ENCODE measurements at regions not wholly inside any gene's neighbourhood (a gene's known extent, or its start where the extent isn't known, plus 50 kb on each side); places are given as distances from the start of the nearest gene placed in this dataset.

DNA sequence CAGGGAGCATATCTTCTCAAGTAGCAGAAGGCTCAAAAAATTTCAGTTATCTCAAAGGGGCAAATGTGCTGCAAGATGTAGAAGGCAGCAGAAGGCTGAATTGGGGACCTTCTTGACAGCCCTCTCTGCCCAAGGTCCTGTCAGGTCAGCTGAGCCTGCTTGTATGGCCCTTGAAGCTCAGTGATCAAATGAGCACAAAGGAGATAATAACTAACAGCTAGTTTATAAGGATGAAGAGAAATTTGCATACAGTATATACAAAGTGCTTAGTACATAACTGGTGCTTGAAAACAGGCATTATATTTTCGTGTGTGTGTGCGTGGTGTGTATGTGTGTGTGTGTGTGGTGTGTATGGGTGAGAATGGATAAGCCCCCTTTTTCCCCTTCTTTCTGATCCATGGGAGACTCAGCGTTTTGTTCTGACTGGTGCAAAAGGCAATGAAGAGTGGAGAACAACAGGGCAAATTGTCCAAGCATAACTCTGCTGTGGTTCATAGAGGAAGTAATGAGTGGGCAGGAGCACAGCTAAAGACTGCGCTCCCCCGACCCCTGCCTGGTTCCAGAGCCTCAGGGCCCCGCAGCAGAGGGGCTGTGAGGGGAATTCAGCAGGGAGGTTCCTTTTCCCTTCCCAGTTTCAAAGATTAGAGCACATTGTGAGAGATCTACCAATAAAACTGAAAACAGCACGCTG, 356.8 kb upstream of the NR2F2 start:
- no peak for DNase-seq
- Mint-ChIP-seq H3K27me3 (ENCODE audit: unreplicated experiment) (no peaks in the 10 kb centered on the region), H3K9me3 (ENCODE audit: low read depth, unreplicated experiment) (no peaks in the 10 kb centered on the region), H3K4me1 (ENCODE audit: low read depth, unreplicated experiment) (no peaks in the 10 kb centered on the region), H3K4me3 (ENCODE audit: low read depth, unreplicated experiment) (no peak overlapping the region), H3K36me3 (ENCODE audit: insufficient read depth, unreplicated experiment) (no peaks in the 10 kb centered on the region), H3K27ac (ENCODE audit: unreplicated experiment) (no peak overlapping the region)
- no TSS peak for BruUV-seq (replicated peaks)
- CTCF ChIA-PET: no interaction called here
- TF ChIP-seq, protein P1, sequence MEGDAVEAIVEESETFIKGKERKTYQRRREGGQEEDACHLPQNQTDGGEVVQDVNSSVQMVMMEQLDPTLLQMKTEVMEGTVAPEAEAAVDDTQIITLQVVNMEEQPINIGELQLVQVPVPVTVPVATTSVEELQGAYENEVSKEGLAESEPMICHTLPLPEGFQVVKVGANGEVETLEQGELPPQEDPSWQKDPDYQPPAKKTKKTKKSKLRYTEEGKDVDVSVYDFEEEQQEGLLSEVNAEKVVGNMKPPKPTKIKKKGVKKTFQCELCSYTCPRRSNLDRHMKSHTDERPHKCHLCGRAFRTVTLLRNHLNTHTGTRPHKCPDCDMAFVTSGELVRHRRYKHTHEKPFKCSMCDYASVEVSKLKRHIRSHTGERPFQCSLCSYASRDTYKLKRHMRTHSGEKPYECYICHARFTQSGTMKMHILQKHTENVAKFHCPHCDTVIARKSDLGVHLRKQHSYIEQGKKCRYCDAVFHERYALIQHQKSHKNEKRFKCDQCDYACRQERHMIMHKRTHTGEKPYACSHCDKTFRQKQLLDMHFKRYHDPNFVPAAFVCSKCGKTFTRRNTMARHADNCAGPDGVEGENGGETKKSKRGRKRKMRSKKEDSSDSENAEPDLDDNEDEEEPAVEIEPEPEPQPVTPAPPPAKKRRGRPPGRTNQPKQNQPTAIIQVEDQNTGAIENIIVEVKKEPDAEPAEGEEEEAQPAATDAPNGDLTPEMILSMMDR (IDR thresholded peaks at IDR 0.05; ENCODE audit: unreplicated experiment): no peak
- intact Hi-C loops (cut with micrococcal nuclease; ENCODE audit: unreplicated experiment): no loop called here

DNA sequence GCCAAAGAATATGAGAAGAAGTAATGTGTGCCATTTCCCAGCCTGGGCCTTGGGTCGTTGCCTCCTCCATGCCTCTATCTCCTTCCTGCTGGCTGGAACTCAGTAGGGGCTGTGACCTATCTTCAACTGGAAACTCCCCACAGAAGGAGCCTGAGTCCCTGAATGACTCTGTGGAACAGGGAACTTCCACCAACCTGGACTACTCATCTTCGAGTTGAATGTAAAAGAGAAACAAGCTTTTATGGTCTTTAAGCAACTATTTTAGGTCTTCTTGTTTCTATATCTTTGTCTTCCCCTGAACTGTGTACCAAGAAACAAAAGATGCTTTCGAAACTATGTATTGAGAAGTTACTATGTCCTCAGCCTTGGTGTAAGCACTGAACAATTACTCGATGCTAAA, 355.3 kb upstream of the NR2F2 start:
- Mint-ChIP-seq H3K9me3 (ENCODE audit: low read depth, unreplicated experiment) (no peaks in the 10 kb centered on the region), H3K27me3 (ENCODE audit: unreplicated experiment) (no peaks in the 10 kb centered on the region), H3K36me3 (ENCODE audit: insufficient read depth, unreplicated experiment) (no peaks in the 10 kb centered on the region), H3K4me3 (ENCODE audit: low read depth, unreplicated experiment) (no peak overlapping the region), H3K4me1 (ENCODE audit: low read depth, unreplicated experiment) (no peaks in the 10 kb centered on the region), H3K27ac (ENCODE audit: unreplicated experiment) (no peak overlapping the region)
- DNase-seq: no peak
- intact Hi-C loops (cut with micrococcal nuclease; ENCODE audit: unreplicated experiment): no loop called here
- CTCF ChIA-PET: no interaction called here
- TF ChIP-seq, protein P1 (IDR thresholded peaks at IDR 0.05; ENCODE audit: unreplicated experiment): no peak
- BruUV-seq (replicated peaks): no TSS peak

DNA sequence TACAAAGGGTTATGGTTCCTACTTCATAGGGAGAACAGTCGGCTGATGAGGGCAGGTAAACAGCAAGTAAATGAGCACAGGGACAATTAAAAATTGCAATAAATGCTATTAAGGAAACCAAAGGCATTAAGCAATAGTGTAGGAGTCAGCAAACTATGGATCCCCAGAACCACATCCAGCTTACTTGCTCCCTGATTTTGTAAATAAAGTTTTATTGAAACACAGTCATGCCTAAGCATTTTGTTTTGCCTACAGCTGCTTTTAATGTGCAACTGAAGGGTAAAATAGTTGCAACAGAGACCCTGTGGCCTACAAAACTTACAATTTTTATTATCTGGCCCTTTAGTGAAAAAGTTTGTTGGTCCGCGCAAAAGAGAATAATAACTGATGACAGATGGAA, 351.2 kb upstream of the NR2F2 start:
- no peak for DNase-seq
- CTCF ChIA-PET: no interaction called here
- intact Hi-C loops (cut with micrococcal nuclease; ENCODE audit: unreplicated experiment): no loop called here
- Mint-ChIP-seq H3K4me3 (ENCODE audit: low read depth, unreplicated experiment) (no peak overlapping the region), H3K4me1 (ENCODE audit: low read depth, unreplicated experiment) (no peaks in the 10 kb centered on the region), H3K27me3 (ENCODE audit: unreplicated experiment) (no peaks in the 10 kb centered on the region), H3K9me3 (ENCODE audit: low read depth, unreplicated experiment) (peaks cover 3% of the 10 kb centered on the region), H3K27ac (ENCODE audit: unreplicated experiment) (no peak overlapping the region), H3K36me3 (ENCODE audit: insufficient read depth, unreplicated experiment) (no peaks in the 10 kb centered on the region)
- TF ChIP-seq, protein P1 (IDR thresholded peaks at IDR 0.05; ENCODE audit: unreplicated experiment): no peak
- BruUV-seq (replicated peaks): no TSS peak

DNA sequence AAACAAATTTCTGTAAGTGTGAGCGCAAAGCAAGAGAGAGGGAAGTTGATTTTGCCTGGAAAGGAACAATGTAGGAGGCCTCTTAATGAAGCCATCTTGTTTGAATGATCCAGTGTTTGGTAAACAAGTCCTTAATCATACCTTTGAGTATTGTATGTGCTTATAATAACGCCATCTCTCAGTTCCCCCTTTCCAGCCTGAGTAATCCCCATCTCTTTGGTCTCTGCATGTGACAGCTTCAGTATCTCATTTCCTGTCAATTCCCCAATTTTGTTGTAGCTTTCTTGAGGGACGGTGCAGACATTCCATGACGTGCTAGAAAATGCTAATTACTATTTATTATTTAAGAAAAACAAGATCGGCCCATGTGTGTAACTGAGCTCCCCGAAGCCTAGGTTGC, 349.3 kb upstream of the NR2F2 start:
- TF ChIP-seq, protein P1 (IDR thresholded peaks at IDR 0.05; ENCODE audit: unreplicated experiment): no peak
- no peak for DNase-seq
- H3K27me3 Mint-ChIP-seq (ENCODE audit: unreplicated experiment): no peaks in the 10 kb centered on the region
- CTCF ChIA-PET: no interaction called here
- no peak overlapping the region for H3K27ac Mint-ChIP-seq (ENCODE audit: unreplicated experiment)
- peaks cover 3% of the 10 kb centered on the region for H3K9me3 Mint-ChIP-seq (ENCODE audit: low read depth, unreplicated experiment)
- H3K4me3 Mint-ChIP-seq (ENCODE audit: low read depth, unreplicated experiment): no peak overlapping the region
- no peaks in the 10 kb centered on the region for H3K4me1 Mint-ChIP-seq (ENCODE audit: low read depth, unreplicated experiment)
- no TSS peak for BruUV-seq (replicated peaks)
- intact Hi-C loops (cut with micrococcal nuclease; ENCODE audit: unreplicated experiment): no loop called here
- H3K36me3 Mint-ChIP-seq (ENCODE audit: insufficient read depth, unreplicated experiment): no peaks in the 10 kb centered on the region

All from Calu3 (cell line).